Endodermal cell (in vitro differentiated cells): ENCODE measurements at regions not wholly inside any gene's neighbourhood (a gene's known extent, or its start where the extent isn't known, plus 50 kb on each side); places are given as distances from the start of the nearest gene placed in this dataset.
A peak's percentile ranks its signal among the peaks of the same experiment; 100 is the strongest.

ENCODE experiments used
- DNase-seq: peaks from one replicate; pipeline ENCODE4 v3.0.0-alpha.2; 2017
- H3K27ac ChIP-seq: 2 replicates; pipeline ENCODE4 v1.5.1; 2013; ENCODE audit warnings: mild to moderate bottlenecking, low read depth, low read length, moderate library complexity
- H3K27me3 ChIP-seq: 2 replicates; pipeline ENCODE4 v1.6.1; 2013; ENCODE audit warnings: mild to moderate bottlenecking, low read length, moderate library complexity; ENCODE audit not compliant: insufficient read depth, control insufficient read depth, poor library complexity, severe bottlenecking
- H3K36me3 ChIP-seq: 2 replicates; pipeline ENCODE4 v1.7.0; 2013; ENCODE audit warnings: mild to moderate bottlenecking, low read length, moderate library complexity; ENCODE audit not compliant: control insufficient read depth, insufficient read depth
- H3K4me1 ChIP-seq: one replicate; pipeline ENCODE4 v1.7.0; 2013; ENCODE audit warnings: low read length; ENCODE audit not compliant: control insufficient read depth, insufficient read depth
- H3K4me3 ChIP-seq: 2 replicates; pipeline ENCODE4 v1.5.1; 2013; ENCODE audit warnings: mild to moderate bottlenecking, low read length, moderate library complexity
- H3K9ac ChIP-seq: 2 replicates; pipeline ENCODE4 v1.6.1; 2013; ENCODE audit warnings: mild to moderate bottlenecking, low read length, moderate library complexity; ENCODE audit not compliant: poor library complexity, severe bottlenecking; ENCODE audit errors: extremely low read depth
- H3K9me3 ChIP-seq: 2 replicates; pipeline ENCODE4 v1.6.1; 2013; ENCODE audit warnings: mild to moderate bottlenecking, low read length, moderate library complexity; ENCODE audit not compliant: control insufficient read depth
- H3K27ac Mint-ChIP-seq: 2 replicates; pipeline ENCODE4 v1.8.0; 2020; ENCODE audit warnings: mixed read lengths
- H3K27me3 Mint-ChIP-seq: 2 replicates; pipeline ENCODE4 v1.8.0; 2021; ENCODE audit warnings: mild to moderate bottlenecking, mixed read lengths; ENCODE audit not compliant: insufficient read depth
- H3K36me3 Mint-ChIP-seq: 2 replicates; pipeline ENCODE4 v1.8.0; 2020; ENCODE audit warnings: low read depth, mixed read lengths
- H3K4me1 Mint-ChIP-seq: 2 replicates; pipeline ENCODE4 v1.8.0; 2020; ENCODE audit warnings: mixed read lengths
- H3K4me3 Mint-ChIP-seq: 2 replicates; pipeline ENCODE4 v1.8.0; 2020; ENCODE audit warnings: mild to moderate bottlenecking, moderate library complexity, mixed read lengths
- H3K9me3 Mint-ChIP-seq: 2 replicates; pipeline ENCODE4 v1.8.0; 2020; ENCODE audit warnings: mild to moderate bottlenecking, mixed read lengths
- WGBS, 2 experiments: methylation state at CpG; one replicate each; pipeline versions ENCODE4 v1.1.5 to v1.1.7; 2013; ENCODE audit warnings: missing lambda C conversion rate in 2 of 2, mixed read lengths in 1 of 2; ENCODE audit not compliant: insufficient coverage in 1 of 2, insufficient read length in 1 of 2; 5-methylcytosine and 5-hydroxymethylcytosine counted together
- TF ChIP-seq, protein P1 (sequence below): fragments of 200-600 bp; sonication (generic); conservative IDR thresholded peaks from 2 replicates; pipeline ENCODE4 v1.5.0; 2021; ENCODE audit warnings: antibody characterized with exemption, mild to moderate bottlenecking

DNA sequence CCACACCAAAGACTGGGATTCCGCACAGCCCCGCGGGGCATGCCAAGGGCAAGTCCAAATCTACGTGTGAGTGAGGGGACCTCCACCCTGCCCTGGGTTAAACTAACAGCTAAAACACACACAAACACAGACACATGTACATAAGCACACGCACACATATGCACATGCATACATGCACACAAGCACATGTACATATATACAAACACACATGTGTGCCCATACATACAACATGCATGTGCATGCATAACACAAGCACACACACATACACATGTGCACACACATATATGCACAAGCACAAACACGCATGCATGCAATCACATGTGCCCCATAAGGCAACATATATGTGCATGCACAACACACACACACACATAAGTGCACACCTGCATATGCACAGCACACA is 136.7 kb downstream of the SOX1 start:
- H3K4me1 Mint-ChIP-seq, result peaks cover 11% of the 10 kb centered on the region
- H3K9me3 Mint-ChIP-seq, result no peaks in the 10 kb centered on the region
- peak overlapping the region; percentile 73 for H3K27ac ChIP-seq
- H3K36me3 ChIP-seq, result no peaks in the 10 kb centered on the region
- H3K9me3 ChIP-seq, result no peaks in the 10 kb centered on the region
- TF ChIP-seq, protein P1, sequence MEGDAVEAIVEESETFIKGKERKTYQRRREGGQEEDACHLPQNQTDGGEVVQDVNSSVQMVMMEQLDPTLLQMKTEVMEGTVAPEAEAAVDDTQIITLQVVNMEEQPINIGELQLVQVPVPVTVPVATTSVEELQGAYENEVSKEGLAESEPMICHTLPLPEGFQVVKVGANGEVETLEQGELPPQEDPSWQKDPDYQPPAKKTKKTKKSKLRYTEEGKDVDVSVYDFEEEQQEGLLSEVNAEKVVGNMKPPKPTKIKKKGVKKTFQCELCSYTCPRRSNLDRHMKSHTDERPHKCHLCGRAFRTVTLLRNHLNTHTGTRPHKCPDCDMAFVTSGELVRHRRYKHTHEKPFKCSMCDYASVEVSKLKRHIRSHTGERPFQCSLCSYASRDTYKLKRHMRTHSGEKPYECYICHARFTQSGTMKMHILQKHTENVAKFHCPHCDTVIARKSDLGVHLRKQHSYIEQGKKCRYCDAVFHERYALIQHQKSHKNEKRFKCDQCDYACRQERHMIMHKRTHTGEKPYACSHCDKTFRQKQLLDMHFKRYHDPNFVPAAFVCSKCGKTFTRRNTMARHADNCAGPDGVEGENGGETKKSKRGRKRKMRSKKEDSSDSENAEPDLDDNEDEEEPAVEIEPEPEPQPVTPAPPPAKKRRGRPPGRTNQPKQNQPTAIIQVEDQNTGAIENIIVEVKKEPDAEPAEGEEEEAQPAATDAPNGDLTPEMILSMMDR, result no peak
- no peak overlapping the region for H3K9ac ChIP-seq
- no peaks in the 10 kb centered on the region for H3K36me3 Mint-ChIP-seq
- DNase-seq, result no peak
- H3K27me3 ChIP-seq, result peaks cover 59% of the 10 kb centered on the region
- H3K27ac Mint-ChIP-seq, result no peak overlapping the region
- WGBS, 2 experiments, result 93% methylated on average over 6 of the region's 6 CpGs
- no peaks in the 10 kb centered on the region for H3K4me1 ChIP-seq
- peaks cover 55% of the 10 kb centered on the region for H3K27me3 Mint-ChIP-seq
- no peak overlapping the region for H3K4me3 Mint-ChIP-seq
- no peak overlapping the region for H3K4me3 ChIP-seq

DNA sequence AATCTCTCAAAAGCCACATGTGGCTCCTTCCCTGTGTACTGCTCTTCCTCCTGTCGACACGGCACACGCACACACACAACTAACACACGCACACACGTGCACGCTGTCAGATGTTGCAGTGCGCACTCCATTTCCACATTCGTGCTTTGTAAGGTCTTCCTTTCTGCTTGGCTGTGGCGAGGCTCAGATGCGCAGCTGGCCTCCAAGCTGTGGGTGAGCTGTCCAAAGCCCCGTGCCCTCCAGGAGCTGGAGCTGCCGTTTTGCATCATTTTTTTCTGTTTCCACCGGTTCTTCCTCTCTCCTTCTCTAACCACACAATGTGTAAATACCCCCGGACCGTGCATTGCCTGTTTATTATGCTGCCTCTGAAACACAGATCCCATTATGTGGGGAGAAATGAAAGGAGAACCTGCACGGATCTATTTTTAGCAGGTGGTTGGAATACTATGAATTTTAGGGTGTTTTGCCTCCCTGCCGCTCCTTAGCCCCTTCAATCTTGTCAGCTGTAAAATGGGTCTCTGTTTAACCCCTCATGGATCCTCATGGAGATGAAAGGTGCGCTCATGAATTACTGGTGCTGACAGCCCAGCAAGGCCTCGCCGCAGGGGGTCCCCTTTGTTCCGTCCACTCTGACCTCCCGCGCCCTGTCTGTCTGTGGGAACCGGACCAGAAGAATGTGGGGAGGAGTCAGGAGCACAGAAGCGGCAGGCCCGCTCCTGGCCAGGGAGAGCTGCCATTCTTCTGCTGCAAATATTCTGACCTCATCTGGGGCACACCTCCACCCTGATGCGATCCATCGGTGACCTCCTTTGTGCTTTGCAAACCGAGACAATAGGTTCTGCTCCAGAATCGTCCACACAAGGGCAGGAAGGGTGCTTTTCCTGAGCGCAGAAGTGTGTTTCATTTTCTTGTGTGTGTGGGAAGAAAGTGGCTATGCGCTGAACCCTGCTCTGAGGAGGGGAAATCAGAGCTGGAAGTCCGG is 137.7 kb downstream of the SOX1 start:
- no peak overlapping the region for H3K4me3 ChIP-seq
- peak; percentile 90 for DNase-seq
- no peak overlapping the region for H3K27ac Mint-ChIP-seq
- H3K4me1 Mint-ChIP-seq, result peaks cover 11% of the 10 kb centered on the region
- no peaks in the 10 kb centered on the region for H3K9me3 ChIP-seq
- TF ChIP-seq, protein P1, result no peak
- H3K36me3 ChIP-seq, result no peaks in the 10 kb centered on the region
- 24 to 36% methylated on average over 12 to 33 of the region's 33 CpGs for WGBS, 2 experiments
- no peak overlapping the region for H3K9ac ChIP-seq
- H3K27me3 ChIP-seq, result peaks cover 59% of the 10 kb centered on the region
- H3K27me3 Mint-ChIP-seq, result peaks cover 58% of the 10 kb centered on the region
- H3K4me1 ChIP-seq, result no peaks in the 10 kb centered on the region
- no peaks in the 10 kb centered on the region for H3K36me3 Mint-ChIP-seq
- H3K27ac ChIP-seq, result peak overlapping the region; percentile 96
- H3K4me3 Mint-ChIP-seq, result peak overlapping the region; percentile 23
- no peaks in the 10 kb centered on the region for H3K9me3 Mint-ChIP-seq

DNA sequence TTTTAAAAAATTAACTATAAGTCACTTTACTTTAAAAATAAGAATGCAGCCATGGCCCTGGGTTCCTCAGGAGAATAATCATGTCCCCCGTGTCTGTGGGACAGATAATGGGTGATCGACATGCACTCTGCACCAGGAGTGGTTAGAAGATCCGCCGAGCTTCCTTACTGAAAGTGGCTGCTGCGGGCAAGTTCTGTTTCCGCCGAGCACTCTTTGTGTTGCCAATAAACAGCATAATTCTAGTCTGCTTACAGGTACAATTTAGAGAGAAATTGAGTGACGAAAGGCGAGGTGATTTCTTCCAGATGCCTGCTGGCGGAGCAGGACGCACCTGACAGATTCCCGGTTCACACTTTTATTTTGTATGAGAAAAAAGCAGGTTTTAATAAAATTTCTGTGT is 139.0 kb downstream of the SOX1 start:
- H3K9me3 Mint-ChIP-seq, result no peaks in the 10 kb centered on the region
- 30 to 37% methylated on average over 10 to 11 of the region's 12 CpGs for WGBS, 2 experiments
- H3K27me3 Mint-ChIP-seq, result peaks cover 58% of the 10 kb centered on the region
- TF ChIP-seq, protein P1, result no peak
- Histone ChIP-seq H3K9ac (no peak overlapping the region), H3K9me3 (no peaks in the 10 kb centered on the region), H3K36me3 (no peaks in the 10 kb centered on the region), H3K27me3 (peaks cover 59% of the 10 kb centered on the region), H3K27ac (peak overlapping the region; percentile 96), H3K4me3 (no peak overlapping the region), H3K4me1 (peaks cover 3% of the 10 kb centered on the region)
- DNase-seq, result no peak
- H3K4me1 Mint-ChIP-seq, result peaks cover 15% of the 10 kb centered on the region
- no peak overlapping the region for H3K4me3 Mint-ChIP-seq
- H3K27ac Mint-ChIP-seq, result no peak overlapping the region
- H3K36me3 Mint-ChIP-seq, result no peaks in the 10 kb centered on the region
